ENCODE measurements at regions not wholly inside any gene's neighbourhood (a gene's known extent, or its start where the extent isn't known, plus 50 kb on each side); places are given as distances from the start of the nearest gene placed in this dataset.

- DNase-seq, result no peak
Observed at GRCh38 chr13:53207556-53207955, 178.9 kb downstream of the OLFM4 start.

- DNase-seq, result no peak
Observed at GRCh38 chr13:53214433-53214832, 185.8 kb downstream of the OLFM4 start.

GRCh38 chr13:53215563-53215962 is 186.9 kb downstream of the OLFM4 start:
- DNase-seq, result no peak

GRCh38 chr13:53216773-53217172 is 188.2 kb downstream of the OLFM4 start:
- DNase-seq, result no peak

- DNase-seq, result no peak
Observed at GRCh38 chr13:53217194-53217593, 188.6 kb downstream of the OLFM4 start.

GRCh38 chr13:53220038-53220437 is 191.4 kb downstream of the OLFM4 start:
- no peak for DNase-seq

GRCh38 chr13:53237696-53238095 is 209.1 kb downstream of the OLFM4 start:
- no peak for DNase-seq

- no peak for DNase-seq
Observed at GRCh38 chr13:53238261-53238660, 209.6 kb downstream of the OLFM4 start.

GRCh38 chr13:53240401-53241025 is 211.9 kb downstream of the OLFM4 start:
- DNase-seq, result no peak

GRCh38 chr13:53241891-53242348 is 213.3 kb downstream of the OLFM4 start:
- peak; percentile 94 for DNase-seq

- no peak for DNase-seq
Observed at GRCh38 chr13:53249236-53249635, 220.6 kb downstream of the OLFM4 start.

GRCh38 chr13:53250272-53250875 is 221.8 kb downstream of the OLFM4 start:
- DNase-seq, result peak; percentile 56

GRCh38 chr13:53250977-53251376 is 222.4 kb downstream of the OLFM4 start:
- no peak for DNase-seq

GRCh38 chr13:53254500-53254899 is 225.9 kb downstream of the OLFM4 start:
- no peak for DNase-seq

GRCh38 chr13:53255795-53256194 is 227.2 kb downstream of the OLFM4 start:
- DNase-seq, result no peak

GRCh38 chr13:53260594-53260993 is 232.0 kb downstream of the OLFM4 start:
- DNase-seq, result no peak

GRCh38 chr13:53264751-53265385 is 236.3 kb downstream of the OLFM4 start:
- no peak for DNase-seq

- DNase-seq, result no peak
Observed at GRCh38 chr13:53266757-53267156, 238.1 kb downstream of the OLFM4 start.

GRCh38 chr13:53269634-53270033 is 241.0 kb downstream of the OLFM4 start:
- DNase-seq, result no peak

- no peak for DNase-seq
Observed at GRCh38 chr13:53272873-53273272, 244.3 kb downstream of the OLFM4 start.

GRCh38 chr13:53276265-53276664 is 247.7 kb downstream of the OLFM4 start:
- DNase-seq, result no peak

- no peak for DNase-seq
Observed at GRCh38 chr13:53281677-53282076, 253.1 kb downstream of the OLFM4 start.

- no peak for DNase-seq
Observed at GRCh38 chr13:53285896-53286430, 257.4 kb downstream of the OLFM4 start.

- DNase-seq, result no peak
Observed at GRCh38 chr13:53298396-53298795, 269.8 kb downstream of the OLFM4 start.
